SH-SY5Y (cell line): ENCODE measurements at regions not wholly inside any gene's neighbourhood (a gene's known extent, or its start where the extent isn't known, plus 50 kb on each side); places are given as distances from the start of the nearest gene placed in this dataset.

Source experiments
- GATA2 ChIP-seq: IDR thresholded peaks from 2 replicates; pipeline ENCODE4 v1.6.1; 2011; ENCODE audit warnings: mild to moderate bottlenecking, low read depth, low read length
- GATA3 ChIP-seq: IDR thresholded peaks from 2 replicates; pipeline ENCODE4 v1.6.1; 2011; ENCODE audit warnings: low read depth, mild to moderate bottlenecking, low read length, moderate library complexity

GRCh38 chr15:37823601-37824275 lies 110.7 kb upstream of the TMCO5A start:
- TF ChIP-seq GATA3, result no peak
- TF ChIP-seq GATA2, result no peak

GRCh38 chr15:37824717-37825382 lies 109.6 kb upstream of the TMCO5A start:
- no peak for TF ChIP-seq GATA2
- no peak for TF ChIP-seq GATA3

GRCh38 chr15:37837276-37837675 lies 97.2 kb upstream of the TMCO5A start:
- TF ChIP-seq GATA3 (no peak), GATA2 (no peak)

- no peak for TF ChIP-seq GATA3
- TF ChIP-seq GATA2, result no peak
Measured at GRCh38 chr15:37847776-37848175, 86.7 kb upstream of the TMCO5A start.

GRCh38 chr15:37856109-37856508 lies 78.3 kb upstream of the TMCO5A start:
- TF ChIP-seq GATA2 (no peak), GATA3 (no peak)

- TF ChIP-seq GATA2, result no peak
- no peak for TF ChIP-seq GATA3
Measured at GRCh38 chr15:37860896-37861295, 73.5 kb upstream of the TMCO5A start.

- TF ChIP-seq GATA2 (no peak), GATA3 (no peak)
Measured at GRCh38 chr15:37865687-37866086, 68.8 kb upstream of the TMCO5A start.

GRCh38 chr15:37870711-37871110 lies 63.7 kb upstream of the TMCO5A start:
- TF ChIP-seq GATA3 (no peak), GATA2 (no peak)

- no peak for TF ChIP-seq GATA3
Measured at GRCh38 chr15:37872661-37873060, 61.8 kb upstream of the TMCO5A start.

- peak; percentile 73 for TF ChIP-seq GATA2
- peak; percentile 57; the same call in 1 of the 2 replicates for TF ChIP-seq GATA3
Measured at GRCh38 chr15:37873336-37873735, 61.1 kb upstream of the TMCO5A start.

GRCh38 chr15:37876900-37877299 lies 57.5 kb upstream of the TMCO5A start:
- no peak for TF ChIP-seq GATA2
- no peak for TF ChIP-seq GATA3

GRCh38 chr15:37877851-37878741 lies 56.3 kb upstream of the TMCO5A start:
- TF ChIP-seq GATA3 (no peak), GATA2 (no peak)

- no peak for TF ChIP-seq GATA3
- TF ChIP-seq GATA2, result no peak; the same call in 1 of the 2 replicates
Measured at GRCh38 chr15:37880009-37880834, 54.2 kb upstream of the TMCO5A start.

GRCh38 chr15:37880835-37881153 lies 53.6 kb upstream of the TMCO5A start:
- TF ChIP-seq GATA3 (no peak), GATA2 (no peak)
